HepG2 (cell line): ENCODE measurements at regions not wholly inside any gene's neighbourhood (a gene's known extent, or its start where the extent isn't known, plus 50 kb on each side); places are given as distances from the start of the nearest gene placed in this dataset.

Experiments used
- CBX2 ChIP-seq, 2 experiments: fragments of 200-600 bp in 1 of 2; sonication (generic); formaldehyde crosslinking in 1 of 2; IDR thresholded peaks; 2 replicates each; pipeline versions ENCODE4 v1.7.0 to v1.8.1; 2018 to 2022; ENCODE audit warnings: low read depth in 2 of 2, low read length in 1 of 2, mild to moderate bottlenecking in 1 of 2, missing genetic modification reagents in 1 of 2
- E2F5 ChIP-seq: sonication (generic); formaldehyde crosslinking; conservative IDR thresholded peaks from 2 replicates; pipeline ENCODE4 v1.4.0; 2020; ENCODE audit warnings: missing genetic modification reagents
- ETS1 ChIP-seq: sonication (generic); formaldehyde crosslinking; IDR thresholded peaks from 2 replicates; pipeline ENCODE4 v1.4.0; 2020; ENCODE audit warnings: missing genetic modification reagents
- KDM1A ChIP-seq: IDR thresholded peaks from 2 replicates; pipeline ENCODE4 v1.6.1; 2016; ENCODE audit warnings: missing compliant biosample characterization
- MTA1 ChIP-seq: sonication (generic); formaldehyde crosslinking; IDR thresholded peaks from 2 replicates; pipeline ENCODE4 v1.4.0; 2020; ENCODE audit warnings: missing genetic modification reagents, mild to moderate bottlenecking, borderline replicate concordance
- NKX3-1 ChIP-seq: sonication (generic); formaldehyde crosslinking; IDR thresholded peaks from 2 replicates; pipeline ENCODE4 v1.5.0; 2020; ENCODE audit warnings: missing genetic modification reagents
- POLR2A ChIP-seq, 2 experiments: IDR thresholded peaks; 2 replicates each; pipeline ENCODE4 v1.6.1; 2011; ENCODE audit warnings: low read depth in 2 of 2, low read length in 2 of 2, mild to moderate bottlenecking in 1 of 2, moderate library complexity in 1 of 2; ENCODE audit not compliant: insufficient read depth in 1 of 2
- REST ChIP-seq, 2 experiments: IDR thresholded peaks; 2 replicates each; pipeline ENCODE4 v1.6.1; 2011 to 2012; ENCODE audit warnings: low read length in 2 of 2, borderline replicate concordance in 1 of 2, low read depth in 1 of 2, mild to moderate bottlenecking in 1 of 2, moderate library complexity in 1 of 2
- SRF ChIP-seq: IDR thresholded peaks from 2 replicates; pipeline ENCODE4 v1.6.1; 2011; ENCODE audit warnings: mild to moderate bottlenecking, low read depth, low read length, moderate library complexity
- YY1 ChIP-seq: IDR thresholded peaks from 2 replicates; pipeline ENCODE4 v1.6.1; 2011; ENCODE audit warnings: low read length, low read depth, moderate library complexity, mild to moderate bottlenecking; ENCODE audit not compliant: insufficient read depth, insufficient replicate concordance
- ZBTB7A ChIP-seq: sonication (generic); formaldehyde crosslinking; IDR thresholded peaks from 2 replicates; pipeline ENCODE4 v1.8.0; 2022; ENCODE audit warnings: mild to moderate bottlenecking, missing genetic modification reagents
- ZNF777 ChIP-seq: sonication (generic); formaldehyde crosslinking; IDR thresholded peaks from 2 replicates; pipeline ENCODE4 v1.4.0; 2020; ENCODE audit warnings: missing genetic modification reagents
- TF ChIP-seq, protein P1 (sequence below): sonication (generic); formaldehyde crosslinking; IDR thresholded peaks from 2 replicates; pipeline ENCODE4 v1.5.0; 2020; ENCODE audit warnings: mild to moderate bottlenecking, missing genetic modification reagents, moderate library complexity

DNA sequence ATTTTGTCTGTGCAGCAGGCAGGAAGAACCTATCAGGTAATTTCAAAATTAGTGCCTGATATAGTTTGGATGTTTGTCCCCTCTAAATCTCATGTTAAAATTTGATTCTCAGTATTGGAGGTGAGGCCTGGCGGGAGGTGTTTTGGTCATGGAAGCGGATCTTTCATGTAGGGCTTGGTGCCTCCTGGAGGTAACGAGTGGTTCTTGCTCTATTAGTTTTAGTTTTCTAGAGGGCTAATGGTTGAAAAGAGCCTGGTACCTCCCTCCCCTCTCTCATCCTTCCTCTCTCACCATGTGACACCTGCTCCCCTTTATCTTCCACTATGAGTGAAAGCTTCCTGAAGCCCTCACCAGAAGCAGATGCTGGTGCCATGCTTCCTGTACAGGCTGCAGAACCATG lies 106.3 kb downstream of the DRD1 start:
- TF ChIP-seq CBX2 (IDR thresholded peaks at IDR 0.05; ENCODE audit: low read depth, low read length) (no peak), CBX2 (CRISPR knock-in tag; IDR thresholded peaks at IDR 0.05; ENCODE audit: low read depth) (no peak), YY1 (no peak), ZBTB7A (no peak), REST (IDR thresholded peaks at IDR 0.05; ENCODE audit: borderline replicate concordance in 1 of 2, low read depth in 1 of 2, low read length in 2 of 2) (no peak), MTA1 (CRISPR knock-in tag) (no peak), SRF (no peak), ETS1 (CRISPR knock-in tag) (no peak), ZNF777 (CRISPR knock-in tag) (no peak), E2F5 (no peak), POLR2A (IDR thresholded peaks at IDR 0.05; ENCODE audit: insufficient read depth in 1 of 2, low read depth in 2 of 2, low read length in 2 of 2) (no peak), NKX3-1 (no peak), KDM1A (CRISPR knock-in tag) (no peak)
- TF ChIP-seq, protein P1, sequence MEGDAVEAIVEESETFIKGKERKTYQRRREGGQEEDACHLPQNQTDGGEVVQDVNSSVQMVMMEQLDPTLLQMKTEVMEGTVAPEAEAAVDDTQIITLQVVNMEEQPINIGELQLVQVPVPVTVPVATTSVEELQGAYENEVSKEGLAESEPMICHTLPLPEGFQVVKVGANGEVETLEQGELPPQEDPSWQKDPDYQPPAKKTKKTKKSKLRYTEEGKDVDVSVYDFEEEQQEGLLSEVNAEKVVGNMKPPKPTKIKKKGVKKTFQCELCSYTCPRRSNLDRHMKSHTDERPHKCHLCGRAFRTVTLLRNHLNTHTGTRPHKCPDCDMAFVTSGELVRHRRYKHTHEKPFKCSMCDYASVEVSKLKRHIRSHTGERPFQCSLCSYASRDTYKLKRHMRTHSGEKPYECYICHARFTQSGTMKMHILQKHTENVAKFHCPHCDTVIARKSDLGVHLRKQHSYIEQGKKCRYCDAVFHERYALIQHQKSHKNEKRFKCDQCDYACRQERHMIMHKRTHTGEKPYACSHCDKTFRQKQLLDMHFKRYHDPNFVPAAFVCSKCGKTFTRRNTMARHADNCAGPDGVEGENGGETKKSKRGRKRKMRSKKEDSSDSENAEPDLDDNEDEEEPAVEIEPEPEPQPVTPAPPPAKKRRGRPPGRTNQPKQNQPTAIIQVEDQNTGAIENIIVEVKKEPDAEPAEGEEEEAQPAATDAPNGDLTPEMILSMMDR (CRISPR knock-in tag), result no peak
